DND-41 (cell line): ENCODE measurements at regions not wholly inside any gene's neighbourhood (a gene's known extent, or its start where the extent isn't known, plus 50 kb on each side); places are given as distances from the start of the nearest gene placed in this dataset.

ENCODE experiments used
- ATAC-seq: fragments of 200-7000 bp; cut with Tn5 transposase; 3 replicates; pipeline ENCODE4 v1.9.1; 2021; ENCODE audit warnings: low read depth; ENCODE audit not compliant: insufficient read depth
- DNase-seq: peaks from one replicate; pipeline ENCODE4 v3.0.0-alpha.2; 2020
- H2AFZ ChIP-seq: 2 replicates; pipeline ENCODE4 v1.6.0; 2012; ENCODE audit warnings: low read depth, low read length
- H3K27ac ChIP-seq: 2 replicates; pipeline ENCODE4 v1.5.1; 2012; ENCODE audit warnings: low read length, inconsistent platforms
- H3K27me3 ChIP-seq: fragments of 200-600 bp; sonication (generic); 2 replicates; pipeline ENCODE4 v1.6.0; 2012; ENCODE audit warnings: low read length, mild to moderate bottlenecking, inconsistent platforms; ENCODE audit not compliant: insufficient read depth, poor library complexity
- H3K36me3 ChIP-seq: 2 replicates; pipeline ENCODE4 v1.5.1; 2012; ENCODE audit warnings: low read length, inconsistent platforms; ENCODE audit not compliant: insufficient read depth
- H3K4me1 ChIP-seq: 2 replicates; pipeline ENCODE4 v1.5.1; 2012; ENCODE audit warnings: mild to moderate bottlenecking, low read length; ENCODE audit not compliant: insufficient read depth
- H3K4me2 ChIP-seq: 2 replicates; pipeline ENCODE4 v1.6.0; 2012; ENCODE audit warnings: mild to moderate bottlenecking, moderate library complexity, low read length, inconsistent platforms; ENCODE audit not compliant: insufficient read depth
- H3K4me3 ChIP-seq, 2 experiments: fragments of 200-600 bp in 1 of 2; shearing (Covaris generic) in 1 of 2; 2 replicates each; pipeline ENCODE4 v1.5.1; 2012 to 2016; ENCODE audit warnings: inconsistent platforms in 2 of 2, low read length in 2 of 2, mild to moderate bottlenecking in 2 of 2, low read depth in 1 of 2, moderate library complexity in 1 of 2
- H3K79me2 ChIP-seq: 2 replicates; pipeline ENCODE4 v1.6.0; 2012; ENCODE audit warnings: low read length, inconsistent platforms; ENCODE audit not compliant: insufficient read depth
- H3K9ac ChIP-seq: 2 replicates; pipeline ENCODE4 v1.6.0; 2012; ENCODE audit warnings: low read depth, mild to moderate bottlenecking, inconsistent platforms, low read length, moderate library complexity
- H3K9me3 ChIP-seq: 2 replicates; pipeline ENCODE4 v1.5.1; 2012; ENCODE audit warnings: low read length, moderate library complexity, mild to moderate bottlenecking, inconsistent platforms; ENCODE audit not compliant: insufficient read depth, severe bottlenecking
- H4K20me1 ChIP-seq: 2 replicates; pipeline ENCODE4 v1.6.0; 2012; ENCODE audit warnings: low read length; ENCODE audit not compliant: insufficient read depth
- EZH2 ChIP-seq: IDR thresholded peaks from 3 replicates; pipeline ENCODE4 v1.6.1; 2012; ENCODE audit warnings: borderline replicate concordance, low read depth, mild to moderate bottlenecking, moderate library complexity, low read length, inconsistent platforms; ENCODE audit not compliant: severe bottlenecking
- TF ChIP-seq, protein P1 (sequence below): IDR thresholded peaks from 2 replicates; pipeline ENCODE4 v1.5.1; 2012; ENCODE audit warnings: borderline replicate concordance, low read length, moderate library complexity, mild to moderate bottlenecking; ENCODE audit not compliant: poor library complexity, severe bottlenecking; ENCODE audit errors: extremely low read depth

- no peak overlapping the region for H3K27ac ChIP-seq
- H4K20me1 ChIP-seq: no peaks in the 10 kb centered on the region
- H3K27me3 ChIP-seq: no peaks in the 10 kb centered on the region
- no peak overlapping the region for H2AFZ ChIP-seq
- H3K4me2 ChIP-seq: no peak overlapping the region
- H3K9ac ChIP-seq: no peak overlapping the region
- ATAC-seq (no peak), DNase-seq (no peak)
- H3K36me3 ChIP-seq: no peaks in the 10 kb centered on the region
- H3K4me1 ChIP-seq: no peaks in the 10 kb centered on the region
- H3K79me2 ChIP-seq: no peaks in the 10 kb centered on the region
- no peak overlapping the region for H3K4me3 ChIP-seq
- no peak for TF ChIP-seq EZH2
- TF ChIP-seq, protein P1, sequence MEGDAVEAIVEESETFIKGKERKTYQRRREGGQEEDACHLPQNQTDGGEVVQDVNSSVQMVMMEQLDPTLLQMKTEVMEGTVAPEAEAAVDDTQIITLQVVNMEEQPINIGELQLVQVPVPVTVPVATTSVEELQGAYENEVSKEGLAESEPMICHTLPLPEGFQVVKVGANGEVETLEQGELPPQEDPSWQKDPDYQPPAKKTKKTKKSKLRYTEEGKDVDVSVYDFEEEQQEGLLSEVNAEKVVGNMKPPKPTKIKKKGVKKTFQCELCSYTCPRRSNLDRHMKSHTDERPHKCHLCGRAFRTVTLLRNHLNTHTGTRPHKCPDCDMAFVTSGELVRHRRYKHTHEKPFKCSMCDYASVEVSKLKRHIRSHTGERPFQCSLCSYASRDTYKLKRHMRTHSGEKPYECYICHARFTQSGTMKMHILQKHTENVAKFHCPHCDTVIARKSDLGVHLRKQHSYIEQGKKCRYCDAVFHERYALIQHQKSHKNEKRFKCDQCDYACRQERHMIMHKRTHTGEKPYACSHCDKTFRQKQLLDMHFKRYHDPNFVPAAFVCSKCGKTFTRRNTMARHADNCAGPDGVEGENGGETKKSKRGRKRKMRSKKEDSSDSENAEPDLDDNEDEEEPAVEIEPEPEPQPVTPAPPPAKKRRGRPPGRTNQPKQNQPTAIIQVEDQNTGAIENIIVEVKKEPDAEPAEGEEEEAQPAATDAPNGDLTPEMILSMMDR: no peak
- no peaks in the 10 kb centered on the region for H3K9me3 ChIP-seq
These were observed 156.5 kb upstream of the PRDM1 start for GRCh38 chr6:105929626-105930025.

- Histone ChIP-seq H3K36me3 (no peaks in the 10 kb centered on the region), H3K27me3 (no peaks in the 10 kb centered on the region), H3K79me2 (no peaks in the 10 kb centered on the region), H3K4me1 (no peaks in the 10 kb centered on the region), H4K20me1 (no peaks in the 10 kb centered on the region), H3K9ac (no peak overlapping the region), H3K4me3 (no peak overlapping the region), H3K27ac (no peak overlapping the region), H3K9me3 (no peaks in the 10 kb centered on the region), H3K4me2 (no peak overlapping the region), H2AFZ (no peak overlapping the region)
- no peak for DNase-seq
- no peak for ATAC-seq
- TF ChIP-seq, protein P1: no peak
- no peak for TF ChIP-seq EZH2
These were observed 159.8 kb upstream of the PRDM1 start for GRCh38 chr6:105926318-105926717.

DNA sequence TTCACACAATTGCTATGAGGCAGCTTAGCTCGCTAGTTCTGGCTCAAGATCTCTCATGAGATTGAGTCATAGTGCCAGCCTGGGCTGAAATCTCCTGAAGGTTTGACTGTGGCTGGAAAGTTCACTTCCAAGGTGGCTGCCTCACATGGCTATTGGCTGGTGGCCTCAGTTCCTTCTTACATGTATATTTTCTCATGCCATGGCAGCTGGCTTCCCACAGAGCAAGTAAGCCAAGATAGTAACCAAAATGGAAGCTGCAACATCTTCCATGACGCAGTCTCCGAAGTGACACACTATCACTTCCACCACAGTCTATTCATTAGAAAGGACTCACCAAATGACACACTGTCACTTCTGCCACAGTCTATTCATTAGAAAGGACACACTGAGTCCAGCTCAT is 160.4 kb upstream of the PRDM1 start:
- Histone ChIP-seq H3K4me2 (no peak overlapping the region), H3K4me1 (no peaks in the 10 kb centered on the region), H3K9ac (no peak overlapping the region), H4K20me1 (no peaks in the 10 kb centered on the region), H3K27me3 (no peaks in the 10 kb centered on the region), H3K9me3 (no peaks in the 10 kb centered on the region), H3K36me3 (no peaks in the 10 kb centered on the region), H3K27ac (no peak overlapping the region), H2AFZ (no peak overlapping the region), H3K79me2 (no peaks in the 10 kb centered on the region), H3K4me3 (no peak overlapping the region)
- DNase-seq: no peak
- no peak for TF ChIP-seq EZH2
- TF ChIP-seq, protein P1: no peak
- no peak for ATAC-seq

- H3K4me2 ChIP-seq: no peak overlapping the region
- H2AFZ ChIP-seq: no peak overlapping the region
- DNase-seq (no peak), ATAC-seq (no peak)
- H3K4me3 ChIP-seq: no peak overlapping the region
- H4K20me1 ChIP-seq: no peaks in the 10 kb centered on the region
- H3K27me3 ChIP-seq: no peaks in the 10 kb centered on the region
- H3K9ac ChIP-seq: no peak overlapping the region
- no peaks in the 10 kb centered on the region for H3K9me3 ChIP-seq
- H3K4me1 ChIP-seq: no peaks in the 10 kb centered on the region
- no peaks in the 10 kb centered on the region for H3K79me2 ChIP-seq
- TF ChIP-seq, protein P1: no peak
- TF ChIP-seq EZH2: no peak
- no peaks in the 10 kb centered on the region for H3K36me3 ChIP-seq
- no peak overlapping the region for H3K27ac ChIP-seq
These were observed 164.4 kb upstream of the PRDM1 start for GRCh38 chr6:105921781-105922180.
